Epithelial cell of proximal tubule (primary cell): ENCODE measurements at regions not wholly inside any gene's neighbourhood (a gene's known extent, or its start where the extent isn't known, plus 50 kb on each side); places are given as distances from the start of the nearest gene placed in this dataset.

Source experiments
- DNase-seq: peaks from one replicate; pipeline ENCODE4 v3.0.0-alpha.2; 2011; ENCODE audit warnings: low read depth
- H3K4me3 ChIP-seq: 2 replicates; pipeline ENCODE4 v1.5.1; 2011; ENCODE audit warnings: low read depth, mild to moderate bottlenecking, low read length
- CTCF ChIP-seq: conservative IDR thresholded peaks from 2 replicates; pipeline ENCODE4 v1.5.1; 2012; ENCODE audit warnings: low read depth, mild to moderate bottlenecking, low read length

- H3K4me3 ChIP-seq: no peak overlapping the region
- no peak for TF ChIP-seq CTCF
- DNase-seq: no peak
Observed at GRCh38 chr3:163548015-163548414, 1530.3 kb downstream of the SI start.

- TF ChIP-seq CTCF: no peak
- no peak for DNase-seq
- H3K4me3 ChIP-seq: no peak overlapping the region
Observed at GRCh38 chr3:163547014-163547685, 1531.1 kb downstream of the SI start.

- H3K4me3 ChIP-seq: no peak overlapping the region
- DNase-seq: no peak
- no peak for TF ChIP-seq CTCF
Observed at GRCh38 chr3:163543662-163544061, 1534.6 kb downstream of the SI start.

- no peak for DNase-seq
- no peak for TF ChIP-seq CTCF
- no peak overlapping the region for H3K4me3 ChIP-seq
Observed at GRCh38 chr3:163541629-163542028, 1536.7 kb downstream of the SI start.

- DNase-seq: no peak
- TF ChIP-seq CTCF: no peak
- no peak overlapping the region for H3K4me3 ChIP-seq
Observed at GRCh38 chr3:163538387-163538786, 1539.9 kb downstream of the SI start.

GRCh38 chr3:163533381-163533780 is 1544.9 kb downstream of the SI start:
- DNase-seq: no peak
- H3K4me3 ChIP-seq: no peak overlapping the region
- TF ChIP-seq CTCF: no peak

- H3K4me3 ChIP-seq: no peak overlapping the region
- no peak for DNase-seq
- TF ChIP-seq CTCF: no peak
Observed at GRCh38 chr3:163523375-163523774, 1554.9 kb downstream of the SI start.
